Panc1 (cell line): ENCODE measurements at regions not wholly inside any gene's neighbourhood (a gene's known extent, or its start where the extent isn't known, plus 50 kb on each side); places are given as distances from the start of the nearest gene placed in this dataset.

Experiments used
- ATAC-seq: fragments of 200-7000 bp; cut with Tn5 transposase; 2 replicates; pipeline ENCODE4 v1.9.1; 2020; ENCODE audit warnings: mild to moderate bottlenecking, moderate library complexity
- BruUV-seq: library from RNA; stranded (reverse); fragments of 400-500 nt; replicated peaks from 2 replicates; lab custom pipeline; 2021; lab: Mats Ljungman, UMichigan
- CTCF ChIA-PET: fragments of 300-600 bp; sonication (Branson Sonifier 250); formaldehyde crosslinking; loops from one replicate; lab custom pipeline; 2022; ENCODE audit warnings: antibody characterized with exemption; lab: Charles Lee
- POLR2A ChIA-PET: fragments of 300-600 bp; sonication (Branson Sonifier 250); formaldehyde crosslinking; loops from one replicate; lab custom pipeline; 2022; ENCODE audit warnings: antibody characterized with exemption; lab: Charles Lee
- DNase-seq: peaks from one replicate; pipeline ENCODE4 v3.0.0-alpha.2; 2010; ENCODE audit warnings: low read depth, low spot score
- H3K27ac ChIP-seq: 2 replicates; pipeline ENCODE4 v1.5.1; 2011; ENCODE audit warnings: mild to moderate bottlenecking, low read length, inconsistent platforms
- H3K27me3 ChIP-seq: fragments of 200-500 bp; sonication (Bioruptor generic); 2 replicates; pipeline ENCODE4 v1.6.0; 2014; ENCODE audit warnings: low read length, inconsistent platforms; ENCODE audit not compliant: control insufficient read depth, insufficient read depth
- H3K36me3 ChIP-seq: fragments of 200-500 bp; sonication (Bioruptor generic); 2 replicates; pipeline ENCODE4 v1.5.1; 2014; ENCODE audit warnings: inconsistent platforms, mild to moderate bottlenecking, low read length, moderate library complexity; ENCODE audit not compliant: control insufficient read depth, insufficient read depth
- H3K4me1 ChIP-seq: 2 replicates; pipeline ENCODE4 v1.5.1; 2011; ENCODE audit warnings: inconsistent platforms, mild to moderate bottlenecking, low read length, moderate library complexity; ENCODE audit not compliant: control insufficient read depth, insufficient read depth
- H3K4me3 ChIP-seq, 2 experiments: 2 replicates each; pipeline ENCODE4 v1.5.1; 2011 to 2012; ENCODE audit warnings: low read depth in 2 of 2, low read length in 2 of 2, mild to moderate bottlenecking in 2 of 2, inconsistent platforms in 1 of 2, moderate library complexity in 1 of 2
- H3K9me3 ChIP-seq: fragments of 200-500 bp; sonication (Bioruptor generic); 2 replicates; pipeline ENCODE4 v1.5.1; 2014; ENCODE audit warnings: low read depth, mild to moderate bottlenecking, inconsistent platforms, low read length, moderate library complexity; ENCODE audit not compliant: control insufficient read depth, insufficient read depth
- CTCF ChIP-seq: fragments of 450-650 bp; IDR thresholded peaks from 2 replicates; pipeline ENCODE4 v1.5.1; 2017; ENCODE audit warnings: mild to moderate bottlenecking
- POLR2AphosphoS5 ChIP-seq: IDR thresholded peaks from 2 replicates; pipeline ENCODE4 v1.6.1; 2012; ENCODE audit warnings: mild to moderate bottlenecking, low read depth, low read length, moderate library complexity
- REST ChIP-seq, 2 experiments: IDR thresholded peaks; 2 replicates each; pipeline ENCODE4 v1.6.1; 2011 to 2012; ENCODE audit warnings: low read depth in 2 of 2, control low read depth in 1 of 2, low read length in 1 of 2, mild to moderate bottlenecking in 1 of 2, moderate library complexity in 1 of 2; ENCODE audit not compliant: insufficient read depth in 1 of 2
- SIN3A ChIP-seq: IDR thresholded peaks from 2 replicates; pipeline ENCODE4 v1.6.1; 2012; ENCODE audit warnings: low read depth, mild to moderate bottlenecking, low read length, moderate library complexity, borderline replicate concordance; ENCODE audit not compliant: insufficient read depth
- TCF7L2 ChIP-seq: IDR thresholded peaks from 2 replicates; pipeline ENCODE4 v1.6.1; 2011; ENCODE audit warnings: mild to moderate bottlenecking, low read depth, low read length, inconsistent platforms
- in situ Hi-C: cut with HindIII; loops from 2 replicates; pipeline ENCODE4 v1.10.0; 2016; ENCODE audit warnings: low sequenced_read_pairs, low pct_unique_long_range_greater_than_20kb
- intact Hi-C: fragments of 100-400 bp; cut with micrococcal nuclease; formaldehyde crosslinking; loops from one replicate; pipeline ENCODE4 v1.10.0; 2022; ENCODE audit not compliant: unreplicated experiment

GRCh38 chr12:127886827-127887226 lies 380.1 kb upstream of the TMEM132C start:
- Histone ChIP-seq H3K4me1 (no peaks in the 10 kb centered on the region), H3K4me3 (no peak overlapping the region), H3K36me3 (no peaks in the 10 kb centered on the region), H3K27ac (no peak overlapping the region), H3K27me3 (no peaks in the 10 kb centered on the region), H3K9me3 (no peaks in the 10 kb centered on the region)
- ATAC-seq (no peak), DNase-seq (no peak)
- in situ Hi-C loops (no loop called here), intact Hi-C loops (no loop called here)
- CTCF ChIA-PET: no interaction called here
- no peak for TF ChIP-seq TCF7L2
- no peak for TF ChIP-seq SIN3A
- no TSS peak for BruUV-seq
- POLR2A ChIA-PET: no interaction called here

- no peak for TF ChIP-seq REST (IDR thresholded peaks at IDR 0.05; ENCODE audit: insufficient read depth in 1 of 2, low read depth in 2 of 2, low read length in 1 of 2)
- TF ChIP-seq CTCF: no peak
- no peak for TF ChIP-seq SIN3A
- no peak for TF ChIP-seq POLR2AphosphoS5
- TF ChIP-seq TCF7L2: no peak
- no peaks in the 10 kb centered on the region for H3K27me3 ChIP-seq
- intact Hi-C loops: no loop called here
- BruUV-seq: no TSS peak
- no peaks in the 10 kb centered on the region for H3K4me1 ChIP-seq
- no peak for DNase-seq
- H3K27ac ChIP-seq: no peak overlapping the region
- ChIA-PET POLR2A (no interaction called here), CTCF (no interaction called here)
- ATAC-seq: no peak
- in situ Hi-C loops: no loop called here
- no peaks in the 10 kb centered on the region for H3K9me3 ChIP-seq
- no peak overlapping the region for H3K4me3 ChIP-seq
- H3K36me3 ChIP-seq: no peaks in the 10 kb centered on the region
These were observed 377.8 kb upstream of the TMEM132C start for GRCh38 chr12:127888943-127889719.
